AG09319 (cell line): ENCODE measurements at regions not wholly inside any gene's neighbourhood (a gene's known extent, or its start where the extent isn't known, plus 50 kb on each side); places are given as distances from the start of the nearest gene placed in this dataset.

Experiments used
- DNase-seq: peaks from one replicate; pipeline ENCODE4 v3.0.0-alpha.2; 2010; ENCODE audit warnings: low read depth; ENCODE audit errors: extremely low read depth
- TF ChIP-seq, protein P1 (sequence below): IDR thresholded peaks from 2 replicates; pipeline ENCODE4 v1.5.1; 2011; ENCODE audit warnings: low read depth, mild to moderate bottlenecking, inconsistent platforms, low read length, moderate library complexity

DNA sequence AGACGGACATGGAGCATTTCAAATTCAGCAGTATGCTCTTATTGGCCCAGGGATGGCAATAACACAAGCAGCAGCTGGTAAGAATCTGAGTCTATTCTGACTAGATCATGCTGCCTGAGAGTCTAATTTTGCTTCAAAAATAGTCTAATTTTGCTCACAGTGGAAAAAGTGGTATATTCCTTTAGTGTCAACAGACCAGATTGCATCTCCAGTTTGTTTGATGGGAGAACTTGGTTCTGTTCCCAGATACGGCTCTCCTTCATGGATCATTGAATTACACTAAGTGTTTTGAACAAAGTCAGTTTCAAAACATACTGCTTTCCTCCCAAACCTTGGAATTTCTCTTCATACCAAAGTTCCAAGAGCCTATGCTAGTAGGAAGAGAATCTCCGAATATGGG, 586.1 kb downstream of the RNF144B start:
- TF ChIP-seq, protein P1, sequence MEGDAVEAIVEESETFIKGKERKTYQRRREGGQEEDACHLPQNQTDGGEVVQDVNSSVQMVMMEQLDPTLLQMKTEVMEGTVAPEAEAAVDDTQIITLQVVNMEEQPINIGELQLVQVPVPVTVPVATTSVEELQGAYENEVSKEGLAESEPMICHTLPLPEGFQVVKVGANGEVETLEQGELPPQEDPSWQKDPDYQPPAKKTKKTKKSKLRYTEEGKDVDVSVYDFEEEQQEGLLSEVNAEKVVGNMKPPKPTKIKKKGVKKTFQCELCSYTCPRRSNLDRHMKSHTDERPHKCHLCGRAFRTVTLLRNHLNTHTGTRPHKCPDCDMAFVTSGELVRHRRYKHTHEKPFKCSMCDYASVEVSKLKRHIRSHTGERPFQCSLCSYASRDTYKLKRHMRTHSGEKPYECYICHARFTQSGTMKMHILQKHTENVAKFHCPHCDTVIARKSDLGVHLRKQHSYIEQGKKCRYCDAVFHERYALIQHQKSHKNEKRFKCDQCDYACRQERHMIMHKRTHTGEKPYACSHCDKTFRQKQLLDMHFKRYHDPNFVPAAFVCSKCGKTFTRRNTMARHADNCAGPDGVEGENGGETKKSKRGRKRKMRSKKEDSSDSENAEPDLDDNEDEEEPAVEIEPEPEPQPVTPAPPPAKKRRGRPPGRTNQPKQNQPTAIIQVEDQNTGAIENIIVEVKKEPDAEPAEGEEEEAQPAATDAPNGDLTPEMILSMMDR, result no peak
- DNase-seq, result no peak

DNA sequence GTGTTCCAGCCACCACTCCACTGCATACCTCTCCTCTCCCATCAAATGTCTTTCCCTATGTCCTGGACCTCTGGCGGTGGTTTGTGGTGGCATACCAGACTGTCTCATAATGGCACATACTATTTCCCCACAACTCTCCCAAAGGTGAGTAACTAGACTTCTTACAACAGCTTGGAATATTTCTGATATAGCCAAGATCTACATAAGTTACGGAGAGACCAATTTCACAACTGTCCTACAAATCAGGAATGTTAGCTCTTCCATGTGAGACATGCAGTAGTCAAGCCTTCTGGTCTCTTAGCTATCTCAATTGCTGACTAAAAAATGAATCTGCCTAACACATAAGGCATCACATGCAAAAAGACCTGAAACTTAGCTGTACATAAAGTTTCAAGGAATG, 588.9 kb downstream of the RNF144B start:
- no peak for DNase-seq
- TF ChIP-seq, protein P1, result no peak

DNA sequence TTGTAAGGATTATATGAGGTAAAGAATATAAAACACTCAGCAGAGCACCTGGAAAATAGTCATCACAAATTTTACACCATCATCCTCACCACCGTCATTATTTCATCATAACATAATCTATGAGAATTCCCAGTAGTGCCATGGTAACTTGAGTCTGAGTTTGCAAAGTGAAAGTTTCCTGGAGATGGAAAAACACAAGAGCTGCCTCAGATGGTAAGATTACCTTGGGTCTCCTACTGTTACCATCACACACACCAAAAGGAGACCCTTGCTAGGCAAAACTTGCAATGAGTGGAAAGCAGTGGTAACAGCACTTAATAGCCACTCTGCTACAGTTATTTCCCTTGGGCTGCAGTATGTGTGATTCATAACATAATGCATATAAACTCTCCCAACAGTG, 589.8 kb downstream of the RNF144B start:
- no peak for DNase-seq
- TF ChIP-seq, protein P1, result no peak

DNA sequence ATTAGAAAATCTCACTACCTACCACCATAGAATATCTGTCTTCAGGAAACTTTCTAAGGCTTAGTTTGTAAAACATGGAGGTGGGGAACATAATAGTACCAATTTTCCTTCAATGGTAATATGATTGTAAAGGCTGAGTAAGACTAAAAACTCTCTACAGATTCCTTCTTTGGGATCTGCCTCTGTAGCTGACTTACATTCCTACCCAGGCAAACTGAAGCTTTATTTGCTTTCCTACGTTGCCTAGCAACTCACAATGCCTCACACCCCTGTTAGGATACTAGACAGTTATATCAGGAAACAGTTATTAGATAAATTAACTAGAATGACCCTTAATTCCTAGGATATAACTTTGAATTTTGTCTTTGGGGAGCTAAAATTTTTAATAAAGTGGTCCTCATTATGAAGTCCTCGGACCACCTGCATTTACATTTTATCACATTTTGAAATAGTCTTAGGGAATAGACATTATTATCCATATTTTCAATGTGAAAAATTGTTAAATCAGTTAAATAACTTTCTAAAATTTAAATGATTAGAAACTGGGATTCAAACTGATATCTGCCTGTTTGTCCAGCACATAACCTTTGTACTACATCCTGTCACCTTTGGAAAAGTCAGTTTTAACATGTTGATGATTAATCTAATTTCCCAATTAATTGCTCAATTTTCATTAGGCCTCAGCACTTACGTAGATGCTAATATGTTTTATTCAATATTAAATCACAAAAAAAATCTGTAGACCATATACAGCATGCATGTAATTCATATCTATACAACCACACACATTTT, 591.4 kb downstream of the RNF144B start:
- TF ChIP-seq, protein P1, result no peak
- no peak for DNase-seq

DNA sequence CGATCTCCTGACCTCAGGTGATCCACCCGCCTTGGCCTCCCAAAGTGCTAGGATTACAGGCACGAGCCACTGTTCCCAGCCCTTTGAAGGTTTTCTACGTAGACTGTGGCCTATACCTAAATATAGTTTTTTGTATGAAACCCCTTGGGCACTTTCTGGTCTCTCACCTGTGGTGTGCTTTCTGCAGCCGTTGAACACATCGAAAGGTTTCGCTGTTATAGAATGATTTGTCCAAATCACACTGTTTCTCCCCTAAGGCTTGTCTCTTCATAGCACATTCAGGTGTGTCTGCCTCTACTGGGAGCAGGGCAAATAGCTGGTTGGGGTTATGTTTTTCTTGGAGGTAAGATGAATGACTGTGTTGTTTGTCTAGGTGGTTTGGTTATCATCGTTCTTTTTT, 597.9 kb downstream of the RNF144B start:
- TF ChIP-seq, protein P1, result no peak
- DNase-seq, result no peak

DNA sequence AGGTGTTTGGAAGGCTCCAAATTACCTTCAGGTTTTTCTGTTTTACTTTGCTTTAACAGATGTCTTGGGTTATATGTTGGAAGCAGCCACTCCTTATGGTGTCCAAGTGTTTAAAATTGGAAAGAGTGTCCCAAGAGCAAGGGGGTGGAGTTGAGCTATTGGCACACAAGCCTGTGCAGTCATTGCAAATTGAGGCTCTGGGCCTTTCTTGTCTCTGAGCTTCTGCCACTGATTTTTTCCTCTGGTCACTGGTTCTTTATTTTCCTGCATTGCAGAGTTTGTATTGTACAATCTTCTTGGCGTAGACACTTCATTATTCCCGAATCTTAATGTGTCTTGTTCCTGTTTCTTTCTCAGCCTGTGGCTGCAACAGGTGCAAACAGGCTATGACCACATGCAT, 598.8 kb downstream of the RNF144B start:
- DNase-seq, result no peak
- TF ChIP-seq, protein P1, result no peak

DNA sequence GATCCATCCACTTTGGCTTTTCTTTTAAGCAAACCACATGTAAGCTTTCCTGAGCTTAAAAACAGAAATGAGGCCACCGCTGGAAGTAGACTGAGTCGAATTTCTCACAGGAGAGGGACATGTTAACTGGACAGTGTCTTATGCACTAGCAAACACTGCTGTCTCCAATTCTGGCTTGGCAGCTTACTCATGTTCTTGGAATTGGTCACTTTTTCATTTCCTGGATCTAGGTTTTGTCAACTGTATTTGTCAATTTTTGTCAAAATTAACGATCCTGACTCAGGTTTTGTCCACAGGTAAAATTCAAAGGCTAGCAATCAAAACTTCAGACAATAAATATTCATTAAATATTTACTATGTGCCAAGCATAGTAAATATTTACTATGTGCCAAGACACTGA, 601.5 kb downstream of the RNF144B start:
- TF ChIP-seq, protein P1, result no peak
- no peak for DNase-seq
